C4-2B (cell line): ENCODE measurements at regions not wholly inside any gene's neighbourhood (a gene's known extent, or its start where the extent isn't known, plus 50 kb on each side); places are given as distances from the start of the nearest gene placed in this dataset.

Source experiments
- CTCF ChIP-seq: fragments of 450-650 bp; conservative IDR thresholded peaks from 2 replicates; pipeline ENCODE4 v1.5.1; 2017; ENCODE audit warnings: mild to moderate bottlenecking
- ZFX ChIP-seq: fragments of 450-650 bp; IDR thresholded peaks from 2 replicates; pipeline ENCODE4 v1.6.1; 2017

DNA sequence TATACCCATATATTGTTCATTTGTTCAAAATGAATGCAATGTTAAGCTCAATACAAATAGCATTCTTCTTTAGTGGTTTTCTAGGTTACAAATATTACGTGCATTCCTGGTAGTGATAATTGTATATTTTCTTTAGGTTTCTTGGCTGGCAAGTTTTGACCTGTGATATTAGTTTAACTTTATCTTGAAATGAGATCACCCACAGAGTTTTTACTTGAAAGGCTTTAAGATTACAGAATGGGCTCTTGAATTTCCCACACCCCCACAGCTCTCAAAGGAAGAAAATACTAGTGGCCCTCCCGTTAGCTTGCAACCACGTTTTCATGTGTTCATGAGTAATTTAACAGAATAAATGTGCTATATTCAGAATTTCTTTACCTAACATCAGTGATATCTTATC lies 1315.5 kb upstream of the GJE1 start:
- TF ChIP-seq CTCF (no peak), ZFX (no peak)
